Suprapubic skin (tissue), 4 donors: ENCODE measurements at regions not wholly inside any gene's neighbourhood (a gene's known extent, or its start where the extent isn't known, plus 50 kb on each side); places are given as distances from the start of the nearest gene placed in this dataset.

Experiments
- EP300 ChIP-seq: sonication (generic); formaldehyde crosslinking; IDR thresholded peaks from one replicate; pipeline ENCODE4 v1.6.1; 2017; ENCODE audit warnings: antibody characterized with exemption
- POLR2A ChIP-seq, 2 donors: fragments of 450-650 bp; IDR thresholded peaks; one replicate each; pipeline ENCODE4 v1.6.1; 2017; ENCODE audit warnings: antibody characterized with exemption in 2 of 2, mild to moderate bottlenecking in 2 of 2, moderate library complexity in 2 of 2
- POLR2AphosphoS5 ChIP-seq, 3 donors: sonication (generic); formaldehyde crosslinking; IDR thresholded peaks; one replicate each; pipeline ENCODE4 v1.6.1; 2017; ENCODE audit warnings: antibody characterized with exemption in 3 of 3
- TF ChIP-seq, protein P1 (sequence below), 2 donors: fragments of 200-600 bp in 1 of 2; fragments of 450-650 bp in 1 of 2; sonication (generic) in 1 of 2; IDR thresholded peaks; one replicate each; pipeline ENCODE4 v1.5.1; 2016 to 2019; ENCODE audit warnings: antibody characterized with exemption in 2 of 2, mild to moderate bottlenecking in 1 of 2, moderate library complexity in 1 of 2

DNA sequence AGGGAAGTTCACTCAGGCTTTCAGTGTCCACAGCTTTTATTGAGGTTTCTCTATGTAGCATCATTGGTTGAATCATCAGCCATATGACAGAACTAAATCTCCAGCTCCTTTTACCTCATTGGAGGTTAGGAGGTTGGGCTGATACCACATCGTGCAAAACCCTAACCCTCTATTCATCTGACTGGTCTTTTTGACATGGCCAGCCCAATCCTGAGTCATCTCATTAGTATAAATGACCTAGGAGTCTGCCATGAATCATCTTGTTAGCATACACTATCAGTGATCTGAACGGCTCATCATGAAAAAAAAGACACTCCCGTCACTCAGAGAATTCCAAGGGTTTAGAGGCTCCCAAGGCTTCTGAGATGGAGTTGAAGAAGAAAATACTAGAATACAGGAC is 669.8 kb upstream of the POT1 start:
- TF ChIP-seq, protein P1, sequence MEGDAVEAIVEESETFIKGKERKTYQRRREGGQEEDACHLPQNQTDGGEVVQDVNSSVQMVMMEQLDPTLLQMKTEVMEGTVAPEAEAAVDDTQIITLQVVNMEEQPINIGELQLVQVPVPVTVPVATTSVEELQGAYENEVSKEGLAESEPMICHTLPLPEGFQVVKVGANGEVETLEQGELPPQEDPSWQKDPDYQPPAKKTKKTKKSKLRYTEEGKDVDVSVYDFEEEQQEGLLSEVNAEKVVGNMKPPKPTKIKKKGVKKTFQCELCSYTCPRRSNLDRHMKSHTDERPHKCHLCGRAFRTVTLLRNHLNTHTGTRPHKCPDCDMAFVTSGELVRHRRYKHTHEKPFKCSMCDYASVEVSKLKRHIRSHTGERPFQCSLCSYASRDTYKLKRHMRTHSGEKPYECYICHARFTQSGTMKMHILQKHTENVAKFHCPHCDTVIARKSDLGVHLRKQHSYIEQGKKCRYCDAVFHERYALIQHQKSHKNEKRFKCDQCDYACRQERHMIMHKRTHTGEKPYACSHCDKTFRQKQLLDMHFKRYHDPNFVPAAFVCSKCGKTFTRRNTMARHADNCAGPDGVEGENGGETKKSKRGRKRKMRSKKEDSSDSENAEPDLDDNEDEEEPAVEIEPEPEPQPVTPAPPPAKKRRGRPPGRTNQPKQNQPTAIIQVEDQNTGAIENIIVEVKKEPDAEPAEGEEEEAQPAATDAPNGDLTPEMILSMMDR (IDR thresholded peaks at IDR 0.05) = no peak
- TF ChIP-seq POLR2A (IDR thresholded peaks at IDR 0.05) (no peak), EP300 (no peak), POLR2AphosphoS5 (IDR thresholded peaks at IDR 0.05) (no peak)
